ENCODE measurements at regions not wholly inside any gene's neighbourhood (a gene's known extent, or its start where the extent isn't known, plus 50 kb on each side); places are given as distances from the start of the nearest gene placed in this dataset.

- Histone ChIP-seq H3K4me2 (ENCODE audit: low read depth, low read length) (no peak overlapping the region), H4K91ac (ENCODE audit: insufficient read depth, low read depth, low read length) (no peak overlapping the region), H3K4me1 (ENCODE audit: control insufficient read depth, insufficient read depth, low read length) (no peaks in the 10 kb centered on the region), H3K9me1 (ENCODE audit: insufficient read depth, low read length) (no peaks in the 10 kb centered on the region), H3K18ac (ENCODE audit: low read depth, low read length) (no peak overlapping the region), H3K14ac (replicated peaks; ENCODE audit: low read depth, low read length) (no peak overlapping the region), H2BK120ac (ENCODE audit: low read depth, low read length) (no peak overlapping the region), H2BK15ac (ENCODE audit: low read depth, low read length) (no peak overlapping the region), H3K56ac (ENCODE audit: extremely low read depth, insufficient read depth, low read length) (no peak overlapping the region), H2AK5ac (ENCODE audit: low read depth, low read length) (no peak overlapping the region), H4K8ac (ENCODE audit: low read depth in 2 of 2, low read length in 2 of 2) (no peak overlapping the region), H3K79me1 (ENCODE audit: low read depth in 1 of 2, low read length in 2 of 2) (no peaks in the 10 kb centered on the region), H3K9me3 (ENCODE audit: control insufficient read depth, insufficient read depth, low read length) (no peaks in the 10 kb centered on the region), H2AK9ac (replicated peaks; ENCODE audit: low read depth, low read length, poor library complexity) (no peak overlapping the region), H2AFZ (replicated peaks; ENCODE audit: low read length, poor library complexity) (no peak overlapping the region), H4K20me1 (ENCODE audit: insufficient read depth, low read length) (no peaks in the 10 kb centered on the region), H3K4me3 (ENCODE audit: insufficient read depth, low read depth, low read length) (no peak overlapping the region), H3K27ac (ENCODE audit: insufficient read depth, low read length) (no peak overlapping the region), H3K4ac (ENCODE audit: low read depth, low read length) (no peak overlapping the region), H3K9ac (ENCODE audit: low read depth, low read length) (no peak overlapping the region), H3K23ac (ENCODE audit: low read depth, low read length) (no peak overlapping the region), H2BK20ac (ENCODE audit: low read depth, low read length) (no peak overlapping the region), H2BK5ac (ENCODE audit: low read depth, low read length, poor library complexity, severe bottlenecking) (no peak overlapping the region), H3K36me3 (ENCODE audit: control insufficient read depth, insufficient read depth, low read length) (no peaks in the 10 kb centered on the region), H4K5ac (ENCODE audit: low read depth, low read length) (no peak overlapping the region), H3K27me3 (ENCODE audit: control insufficient read depth, insufficient read depth, low read length) (peaks cover 2% of the 10 kb centered on the region; the same call in 1 of the 2 replicates)
- TF ChIP-seq RCOR1 (IDR thresholded peaks at IDR 0.05; ENCODE audit: insufficient replicate concordance, low read length) (no peak), RFX5 (IDR thresholded peaks at IDR 0.05; ENCODE audit: low read depth, low read length) (no peak), POLR2A (IDR thresholded peaks at IDR 0.05; ENCODE audit: low read depth, low read length) (no peak), SMC3 (IDR thresholded peaks at IDR 0.05; ENCODE audit: low read depth, low read length) (no peak), MXI1 (IDR thresholded peaks at IDR 0.05; ENCODE audit: borderline replicate concordance, low read depth, low read length) (no peak), CHD1 (IDR thresholded peaks at IDR 0.05; ENCODE audit: low read depth, low read length) (no peak), NFE2L2 (IDR thresholded peaks at IDR 0.05; ENCODE audit: low read depth, low read length) (no peak), ELK1 (IDR thresholded peaks at IDR 0.05; ENCODE audit: borderline replicate concordance, low read depth, low read length) (no peak), BHLHE40 (IDR thresholded peaks at IDR 0.05; ENCODE audit: low read depth, low read length) (no peak), MAFK (IDR thresholded peaks at IDR 0.05; ENCODE audit: low read depth, low read length) (no peak), CTCF (conservative IDR thresholded peaks at IDR 0.05; ENCODE audit: low read depth, low read length) (no peak), MAZ (IDR thresholded peaks at IDR 0.05; ENCODE audit: borderline replicate concordance, low read depth, low read length) (no peak), CEBPB (IDR thresholded peaks at IDR 0.05; ENCODE audit: low read depth, low read length) (no peak), USF2 (IDR thresholded peaks at IDR 0.05; ENCODE audit: low read depth, low read length) (no peak)
- WGBS, 2 experiments (ENCODE audit: extremely low coverage in 2 of 2, insufficient read length in 1 of 2) = 60% methylated on average over 1 of the region's 3 CpGs; no CpG with 5 or more reads in 1 of the 2 experiments
- dilution Hi-C loops (cut with HindIII; ENCODE audit: low sequenced_read_pairs, unreplicated experiment) (no loop called here), in situ Hi-C loops (cut with MboI; ENCODE audit: low sequenced_read_pairs) (no loop called here), intact Hi-C loops (cut with micrococcal nuclease) (no loop called here)
- POLR2A ChIA-PET (ENCODE audit: unreplicated experiment) = no interaction called here
- no TSS peak for BruUV-seq (replicated peaks)
- DNase-seq (no peak), ATAC-seq (ENCODE audit: low read depth) (no peak)
- CTCF ChIA-PET = no interaction called here
Measured at GRCh38 chr10:63055705-63056104, 77.4 kb upstream of the NRBF2 start.

All from IMR-90 (cell line).